Nephron (organoid): ENCODE measurements at regions not wholly inside any gene's neighbourhood (a gene's known extent, or its start where the extent isn't known, plus 50 kb on each side); places are given as distances from the start of the nearest gene placed in this dataset.

ENCODE experiments used
- H3K27ac Mint-ChIP-seq, 3 experiments: 2 replicates each; pipeline ENCODE4 v1.8.0; 2020; ENCODE audit warnings: mixed read lengths in 3 of 3, mild to moderate bottlenecking in 2 of 3, moderate library complexity in 1 of 3
- H3K27me3 Mint-ChIP-seq: 2 replicates; pipeline ENCODE4 v1.8.0; 2021; ENCODE audit warnings: low read depth, mild to moderate bottlenecking, moderate library complexity, mixed read lengths
- H3K36me3 Mint-ChIP-seq: 2 replicates; pipeline ENCODE4 v1.8.0; 2020; ENCODE audit warnings: low read depth, mixed read lengths
- H3K4me1 Mint-ChIP-seq: 2 replicates; pipeline ENCODE4 v1.8.0; 2020; ENCODE audit warnings: mixed read lengths
- H3K4me3 Mint-ChIP-seq, 3 experiments: 2 replicates each; pipeline ENCODE4 v1.8.0; 2020; ENCODE audit warnings: mild to moderate bottlenecking in 3 of 3, mixed read lengths in 3 of 3, moderate library complexity in 2 of 3
- H3K9me3 Mint-ChIP-seq: 2 replicates; pipeline ENCODE4 v1.8.0; 2020; ENCODE audit warnings: mixed read lengths
- TF ChIP-seq, protein P1 (sequence below), 3 experiments: fragments of 200-600 bp; sonication (generic); IDR thresholded peaks; one replicate each; pipeline ENCODE4 v1.5.0; 2021; ENCODE audit warnings: antibody characterized with exemption in 3 of 3; ENCODE audit not compliant: unreplicated experiment in 3 of 3

DNA sequence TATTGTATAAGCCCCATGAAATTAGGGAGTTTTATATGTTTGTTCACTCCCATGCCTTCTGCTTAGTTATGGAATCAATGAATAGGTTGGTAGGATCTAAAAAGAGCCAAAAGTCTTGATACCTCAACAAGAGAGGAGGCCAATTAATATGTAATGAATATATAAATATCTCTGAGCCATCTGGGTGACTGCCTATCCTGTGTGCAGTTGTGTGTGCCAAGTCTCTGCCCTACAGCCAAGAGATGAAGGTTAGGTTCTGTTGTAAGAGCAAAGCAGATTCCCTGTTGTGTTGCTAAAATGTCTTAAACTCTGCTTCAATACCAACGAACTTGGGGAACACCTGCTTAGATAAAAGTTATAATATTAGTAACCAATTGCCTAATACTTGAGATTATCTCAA lies 61.8 kb upstream of the GORAB start:
- H3K27me3 Mint-ChIP-seq = no peaks in the 10 kb centered on the region
- no peaks in the 10 kb centered on the region for H3K36me3 Mint-ChIP-seq
- peaks cover 13% of the 10 kb centered on the region for H3K9me3 Mint-ChIP-seq
- H3K27ac Mint-ChIP-seq = no peak overlapping the region
- TF ChIP-seq, protein P1, sequence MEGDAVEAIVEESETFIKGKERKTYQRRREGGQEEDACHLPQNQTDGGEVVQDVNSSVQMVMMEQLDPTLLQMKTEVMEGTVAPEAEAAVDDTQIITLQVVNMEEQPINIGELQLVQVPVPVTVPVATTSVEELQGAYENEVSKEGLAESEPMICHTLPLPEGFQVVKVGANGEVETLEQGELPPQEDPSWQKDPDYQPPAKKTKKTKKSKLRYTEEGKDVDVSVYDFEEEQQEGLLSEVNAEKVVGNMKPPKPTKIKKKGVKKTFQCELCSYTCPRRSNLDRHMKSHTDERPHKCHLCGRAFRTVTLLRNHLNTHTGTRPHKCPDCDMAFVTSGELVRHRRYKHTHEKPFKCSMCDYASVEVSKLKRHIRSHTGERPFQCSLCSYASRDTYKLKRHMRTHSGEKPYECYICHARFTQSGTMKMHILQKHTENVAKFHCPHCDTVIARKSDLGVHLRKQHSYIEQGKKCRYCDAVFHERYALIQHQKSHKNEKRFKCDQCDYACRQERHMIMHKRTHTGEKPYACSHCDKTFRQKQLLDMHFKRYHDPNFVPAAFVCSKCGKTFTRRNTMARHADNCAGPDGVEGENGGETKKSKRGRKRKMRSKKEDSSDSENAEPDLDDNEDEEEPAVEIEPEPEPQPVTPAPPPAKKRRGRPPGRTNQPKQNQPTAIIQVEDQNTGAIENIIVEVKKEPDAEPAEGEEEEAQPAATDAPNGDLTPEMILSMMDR (IDR thresholded peaks at IDR 0.05; ENCODE audit: unreplicated experiment in 3 of 3) = no peak
- no peak overlapping the region for H3K4me3 Mint-ChIP-seq
- H3K4me1 Mint-ChIP-seq = no peaks in the 10 kb centered on the region

DNA sequence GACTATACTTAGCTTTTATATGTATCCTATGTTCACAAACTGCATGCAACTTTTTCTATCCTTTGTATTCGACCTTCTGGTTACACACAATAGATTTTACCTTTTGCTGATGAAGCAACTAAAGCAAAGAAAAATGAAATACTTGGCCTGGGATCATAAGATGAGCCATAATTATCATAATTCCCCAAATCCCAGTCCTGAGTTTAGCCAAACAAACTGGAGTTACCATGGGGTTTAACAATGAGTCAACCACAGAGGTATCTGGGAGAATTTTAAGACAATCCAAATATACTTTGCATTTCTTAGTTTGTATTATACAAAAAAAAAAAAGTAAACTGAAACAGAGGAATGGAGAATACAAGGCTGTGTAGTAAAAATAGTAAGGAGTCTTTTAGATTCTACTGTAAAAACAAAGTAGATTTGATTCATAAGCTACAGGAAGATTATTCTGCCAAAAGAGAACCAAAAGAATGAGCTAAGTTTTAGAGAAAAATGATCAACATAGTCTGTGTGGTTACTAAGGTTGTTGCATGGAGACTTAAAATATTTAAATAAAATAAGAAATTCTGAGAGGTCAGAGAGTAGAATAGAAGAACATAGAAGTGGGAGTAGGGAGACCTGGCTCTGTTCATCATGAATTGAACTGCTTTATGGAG lies 60.4 kb upstream of the GORAB start:
- TF ChIP-seq, protein P1 (IDR thresholded peaks at IDR 0.05; ENCODE audit: unreplicated experiment in 3 of 3) = no peak
- Mint-ChIP-seq H3K27me3 (no peaks in the 10 kb centered on the region), H3K9me3 (peaks cover 9% of the 10 kb centered on the region), H3K36me3 (no peaks in the 10 kb centered on the region), H3K4me1 (no peaks in the 10 kb centered on the region), H3K4me3 (no peak overlapping the region), H3K27ac (peak overlapping the region in 2 of 3 experiments; percentile 3 to 5)

DNA sequence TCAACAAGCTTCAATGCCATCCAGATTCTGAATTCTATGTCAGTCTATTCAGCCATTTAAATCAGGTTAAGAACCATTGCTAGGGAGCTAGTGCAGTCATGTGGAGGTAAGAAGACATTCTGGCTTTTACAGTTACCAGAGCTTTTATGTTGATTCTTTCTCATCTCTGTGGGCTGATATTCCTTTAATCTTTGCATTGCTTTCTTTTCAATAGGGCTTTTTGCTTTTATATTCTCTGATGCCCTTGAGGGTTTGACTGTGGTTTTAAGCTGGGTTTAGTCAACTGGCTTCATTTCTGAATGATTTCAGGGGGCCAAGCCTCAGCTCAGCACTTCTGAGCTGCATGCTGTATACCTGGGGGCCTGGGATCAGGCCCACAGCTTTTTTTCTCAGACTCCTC lies 51.0 kb upstream of the GORAB start:
- Mint-ChIP-seq H3K9me3 (peaks cover 2% of the 10 kb centered on the region), H3K27ac (no peak overlapping the region), H3K4me1 (no peaks in the 10 kb centered on the region), H3K4me3 (no peak overlapping the region), H3K27me3 (no peaks in the 10 kb centered on the region), H3K36me3 (no peaks in the 10 kb centered on the region)
- TF ChIP-seq, protein P1 (IDR thresholded peaks at IDR 0.05; ENCODE audit: unreplicated experiment in 3 of 3) = no peak
